ENCODE measurements at regions not wholly inside any gene's neighbourhood (a gene's known extent, or its start where the extent isn't known, plus 50 kb on each side); places are given as distances from the start of the nearest gene placed in this dataset.

GRCh38 chr20:20806121-20807095 is 94.0 kb upstream of the RALGAPA2 start:
- Histone ChIP-seq H3K9ac (ENCODE audit: low read depth, low read length) (no peak overlapping the region), H3K4me1 (ENCODE audit: insufficient read depth, low read length) (no peaks in the 10 kb centered on the region), H3K9me3 (ENCODE audit: control insufficient read depth, insufficient read depth, low read length) (peaks cover 4% of the 10 kb centered on the region), H3K36me3 (ENCODE audit: insufficient read depth, low read length) (no peaks in the 10 kb centered on the region)

GRCh38 chr20:20803011-20803410 is 90.6 kb upstream of the RALGAPA2 start:
- Histone ChIP-seq H3K9me3 (ENCODE audit: control insufficient read depth, insufficient read depth, low read length) (peaks cover 4% of the 10 kb centered on the region), H3K4me1 (ENCODE audit: insufficient read depth, low read length) (no peaks in the 10 kb centered on the region), H3K36me3 (ENCODE audit: insufficient read depth, low read length) (no peaks in the 10 kb centered on the region), H3K9ac (ENCODE audit: low read depth, low read length) (no peak overlapping the region)

GRCh38 chr20:20802328-20802727 is 89.9 kb upstream of the RALGAPA2 start:
- H3K9ac ChIP-seq (ENCODE audit: low read depth, low read length): no peak overlapping the region
- H3K36me3 ChIP-seq (ENCODE audit: insufficient read depth, low read length): no peaks in the 10 kb centered on the region
- no peaks in the 10 kb centered on the region for H3K4me1 ChIP-seq (ENCODE audit: insufficient read depth, low read length)
- peaks cover 4% of the 10 kb centered on the region for H3K9me3 ChIP-seq (ENCODE audit: control insufficient read depth, insufficient read depth, low read length)

GRCh38 chr20:20799716-20800312 is 87.4 kb upstream of the RALGAPA2 start:
- no peaks in the 10 kb centered on the region for H3K4me1 ChIP-seq (ENCODE audit: insufficient read depth, low read length)
- peaks cover 4% of the 10 kb centered on the region for H3K9me3 ChIP-seq (ENCODE audit: control insufficient read depth, insufficient read depth, low read length)
- H3K36me3 ChIP-seq (ENCODE audit: insufficient read depth, low read length): no peaks in the 10 kb centered on the region
- H3K9ac ChIP-seq (ENCODE audit: low read depth, low read length): no peak overlapping the region

- Histone ChIP-seq H3K4me1 (ENCODE audit: insufficient read depth, low read length) (no peaks in the 10 kb centered on the region), H3K36me3 (ENCODE audit: insufficient read depth, low read length) (no peaks in the 10 kb centered on the region), H3K9ac (ENCODE audit: low read depth, low read length) (no peak overlapping the region), H3K9me3 (ENCODE audit: control insufficient read depth, insufficient read depth, low read length) (no peaks in the 10 kb centered on the region)
Observed at GRCh38 chr20:20797521-20798310, 85.3 kb upstream of the RALGAPA2 start.

GRCh38 chr20:20796766-20797440 is 84.5 kb upstream of the RALGAPA2 start:
- H3K9me3 ChIP-seq (ENCODE audit: control insufficient read depth, insufficient read depth, low read length): no peaks in the 10 kb centered on the region
- no peaks in the 10 kb centered on the region for H3K36me3 ChIP-seq (ENCODE audit: insufficient read depth, low read length)
- no peak overlapping the region for H3K9ac ChIP-seq (ENCODE audit: low read depth, low read length)
- H3K4me1 ChIP-seq (ENCODE audit: insufficient read depth, low read length): no peaks in the 10 kb centered on the region

GRCh38 chr20:20795721-20796120 is 83.3 kb upstream of the RALGAPA2 start:
- Histone ChIP-seq H3K36me3 (ENCODE audit: insufficient read depth, low read length) (no peaks in the 10 kb centered on the region), H3K9ac (ENCODE audit: low read depth, low read length) (no peak overlapping the region), H3K4me1 (ENCODE audit: insufficient read depth, low read length) (no peaks in the 10 kb centered on the region), H3K9me3 (ENCODE audit: control insufficient read depth, insufficient read depth, low read length) (no peaks in the 10 kb centered on the region)

GRCh38 chr20:20795119-20795518 is 82.7 kb upstream of the RALGAPA2 start:
- Histone ChIP-seq H3K9ac (ENCODE audit: low read depth, low read length) (no peak overlapping the region), H3K9me3 (ENCODE audit: control insufficient read depth, insufficient read depth, low read length) (no peaks in the 10 kb centered on the region), H3K4me1 (ENCODE audit: insufficient read depth, low read length) (no peaks in the 10 kb centered on the region), H3K36me3 (ENCODE audit: insufficient read depth, low read length) (no peaks in the 10 kb centered on the region)

GRCh38 chr20:20793591-20793990 is 81.1 kb upstream of the RALGAPA2 start:
- no peaks in the 10 kb centered on the region for H3K9me3 ChIP-seq (ENCODE audit: control insufficient read depth, insufficient read depth, low read length)
- no peaks in the 10 kb centered on the region for H3K4me1 ChIP-seq (ENCODE audit: insufficient read depth, low read length)
- H3K9ac ChIP-seq (ENCODE audit: low read depth, low read length): no peak overlapping the region
- H3K36me3 ChIP-seq (ENCODE audit: insufficient read depth, low read length): no peaks in the 10 kb centered on the region

- H3K9me3 ChIP-seq (ENCODE audit: control insufficient read depth, insufficient read depth, low read length): no peaks in the 10 kb centered on the region
- H3K9ac ChIP-seq (ENCODE audit: low read depth, low read length): no peak overlapping the region
- H3K4me1 ChIP-seq (ENCODE audit: insufficient read depth, low read length): no peaks in the 10 kb centered on the region
- no peaks in the 10 kb centered on the region for H3K36me3 ChIP-seq (ENCODE audit: insufficient read depth, low read length)
Observed at GRCh38 chr20:20791664-20792568, 79.5 kb upstream of the RALGAPA2 start.

GRCh38 chr20:20788308-20788707 is 75.9 kb upstream of the RALGAPA2 start:
- H3K9ac ChIP-seq (ENCODE audit: low read depth, low read length): no peak overlapping the region
- no peaks in the 10 kb centered on the region for H3K4me1 ChIP-seq (ENCODE audit: insufficient read depth, low read length)
- H3K36me3 ChIP-seq (ENCODE audit: insufficient read depth, low read length): no peaks in the 10 kb centered on the region
- no peaks in the 10 kb centered on the region for H3K9me3 ChIP-seq (ENCODE audit: control insufficient read depth, insufficient read depth, low read length)

- Histone ChIP-seq H3K9me3 (ENCODE audit: control insufficient read depth, insufficient read depth, low read length) (no peaks in the 10 kb centered on the region), H3K9ac (ENCODE audit: low read depth, low read length) (no peak overlapping the region), H3K36me3 (ENCODE audit: insufficient read depth, low read length) (no peaks in the 10 kb centered on the region), H3K4me1 (ENCODE audit: insufficient read depth, low read length) (no peaks in the 10 kb centered on the region)
Observed at GRCh38 chr20:20786428-20786827, 74.0 kb upstream of the RALGAPA2 start.

GRCh38 chr20:20785226-20785625 is 72.8 kb upstream of the RALGAPA2 start:
- Histone ChIP-seq H3K4me1 (ENCODE audit: insufficient read depth, low read length) (no peaks in the 10 kb centered on the region), H3K9me3 (ENCODE audit: control insufficient read depth, insufficient read depth, low read length) (no peaks in the 10 kb centered on the region), H3K36me3 (ENCODE audit: insufficient read depth, low read length) (no peaks in the 10 kb centered on the region), H3K9ac (ENCODE audit: low read depth, low read length) (no peak overlapping the region)

Data from ES-I3 (cell line).